ENCODE measurements at regions not wholly inside any gene's neighbourhood (a gene's known extent, or its start where the extent isn't known, plus 50 kb on each side); places are given as distances from the start of the nearest gene placed in this dataset.

DNA sequence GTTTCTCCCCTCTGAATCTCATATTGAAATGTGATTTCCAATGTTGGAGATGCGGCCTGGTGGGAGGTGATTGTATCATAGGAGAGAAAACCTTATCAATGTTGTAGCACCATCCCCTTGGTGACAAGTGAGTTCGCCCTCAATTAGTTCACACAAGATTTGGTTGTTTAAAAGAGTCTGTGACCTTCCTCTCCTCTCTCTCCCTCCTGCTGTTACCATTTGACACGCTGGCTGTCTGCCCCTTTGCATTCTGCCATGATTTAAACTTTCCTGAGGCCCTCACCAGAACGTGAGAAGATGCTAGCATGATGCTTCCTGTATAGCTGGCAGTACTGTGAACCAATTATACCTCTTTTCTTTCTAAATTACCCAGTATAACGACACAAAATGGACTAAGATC is 730.9 kb upstream of the PRMT6 start:
- Histone ChIP-seq H3K27ac (ENCODE audit: low read length) (no peak overlapping the region), H3K79me2 (ENCODE audit: low read length) (no peaks in the 10 kb centered on the region), H3K4me2 (ENCODE audit: low read depth, low read length) (no peak overlapping the region), H3K9ac (ENCODE audit: low read length) (no peak overlapping the region), H3K9me2 (replicated peaks; ENCODE audit: insufficient read depth, low read length) (no peaks in the 10 kb centered on the region), H4K20me1 (ENCODE audit: insufficient read depth, low read length) (no peaks in the 10 kb centered on the region), H3K4me3 (ENCODE audit: low read length) (no peak overlapping the region), H3K36me3 (replicated peaks; ENCODE audit: insufficient read depth, low read length) (no peaks in the 10 kb centered on the region), H2AFZ (ENCODE audit: low read length) (no peak overlapping the region), H3K4me1 (ENCODE audit: low read length) (no peaks in the 10 kb centered on the region), H3K9me3 (replicated peaks; ENCODE audit: insufficient read depth, low read length) (no peaks in the 10 kb centered on the region), H3F3A (ENCODE audit: insufficient read depth, low read length) (no peaks in the 10 kb centered on the region), H3K27me3 (replicated peaks; ENCODE audit: insufficient read depth, low read length) (no peaks in the 10 kb centered on the region)
- no peak for DNase-seq
- no peak for TF ChIP-seq EZH2phosphoT487 (IDR thresholded peaks at IDR 0.05; ENCODE audit: low read length)
- no peak for TF ChIP-seq EZH2 (optimal IDR thresholded peaks at IDR 0.05; ENCODE audit: low read depth, low read length)
- TF ChIP-seq, protein P1, sequence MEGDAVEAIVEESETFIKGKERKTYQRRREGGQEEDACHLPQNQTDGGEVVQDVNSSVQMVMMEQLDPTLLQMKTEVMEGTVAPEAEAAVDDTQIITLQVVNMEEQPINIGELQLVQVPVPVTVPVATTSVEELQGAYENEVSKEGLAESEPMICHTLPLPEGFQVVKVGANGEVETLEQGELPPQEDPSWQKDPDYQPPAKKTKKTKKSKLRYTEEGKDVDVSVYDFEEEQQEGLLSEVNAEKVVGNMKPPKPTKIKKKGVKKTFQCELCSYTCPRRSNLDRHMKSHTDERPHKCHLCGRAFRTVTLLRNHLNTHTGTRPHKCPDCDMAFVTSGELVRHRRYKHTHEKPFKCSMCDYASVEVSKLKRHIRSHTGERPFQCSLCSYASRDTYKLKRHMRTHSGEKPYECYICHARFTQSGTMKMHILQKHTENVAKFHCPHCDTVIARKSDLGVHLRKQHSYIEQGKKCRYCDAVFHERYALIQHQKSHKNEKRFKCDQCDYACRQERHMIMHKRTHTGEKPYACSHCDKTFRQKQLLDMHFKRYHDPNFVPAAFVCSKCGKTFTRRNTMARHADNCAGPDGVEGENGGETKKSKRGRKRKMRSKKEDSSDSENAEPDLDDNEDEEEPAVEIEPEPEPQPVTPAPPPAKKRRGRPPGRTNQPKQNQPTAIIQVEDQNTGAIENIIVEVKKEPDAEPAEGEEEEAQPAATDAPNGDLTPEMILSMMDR (IDR thresholded peaks at IDR 0.05; ENCODE audit: low read length) = no peak

DNA sequence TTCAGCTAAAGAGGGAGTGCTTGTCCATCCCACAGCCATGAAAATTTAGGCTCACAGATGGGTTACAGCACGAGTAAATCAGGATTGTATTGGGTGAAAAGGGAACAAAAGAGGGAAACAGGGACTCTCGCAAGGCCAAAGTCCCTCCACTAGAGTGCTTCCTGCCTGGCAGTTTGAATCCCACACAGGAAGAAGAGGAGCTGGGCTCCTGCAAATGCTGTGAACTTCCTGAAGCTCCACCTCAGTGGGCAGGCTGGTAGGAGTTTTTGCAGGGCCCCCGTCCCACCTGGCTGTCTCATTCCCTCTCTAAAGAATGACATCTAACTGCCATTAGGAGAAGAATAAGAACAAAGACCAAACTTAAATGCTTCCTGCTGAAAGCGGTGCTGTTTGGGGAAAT is 712.0 kb upstream of the PRMT6 start:
- no peak overlapping the region for H2AFZ ChIP-seq (ENCODE audit: low read length)
- DNase-seq = no peak
- TF ChIP-seq EZH2 (optimal IDR thresholded peaks at IDR 0.05; ENCODE audit: low read depth, low read length) (no peak), EZH2phosphoT487 (IDR thresholded peaks at IDR 0.05; ENCODE audit: low read length) (no peak)
- TF ChIP-seq, protein P1 (IDR thresholded peaks at IDR 0.05; ENCODE audit: low read length) = no peak

GRCh38 chr1:106360252-106360651 is 696.2 kb upstream of the PRMT6 start:
- no peak overlapping the region for H3K4me2 ChIP-seq (ENCODE audit: low read depth, low read length)
- no peak for DNase-seq
- H3K4me3 ChIP-seq (ENCODE audit: low read length) = no peak overlapping the region
- TF ChIP-seq EZH2 (optimal IDR thresholded peaks at IDR 0.05; ENCODE audit: low read depth, low read length) = no peak
- TF ChIP-seq, protein P1 (IDR thresholded peaks at IDR 0.05; ENCODE audit: low read length) = peak; percentile 8; the same call in 1 of the 2 replicates
- H3K27ac ChIP-seq (ENCODE audit: low read length) = no peak overlapping the region
- no peaks in the 10 kb centered on the region for H3K4me1 ChIP-seq (ENCODE audit: low read length)
- no peaks in the 10 kb centered on the region for H4K20me1 ChIP-seq (ENCODE audit: insufficient read depth, low read length)
- H3K27me3 ChIP-seq (replicated peaks; ENCODE audit: insufficient read depth, low read length) = no peaks in the 10 kb centered on the region
- H3F3A ChIP-seq (ENCODE audit: insufficient read depth, low read length) = no peaks in the 10 kb centered on the region
- no peak overlapping the region for H2AFZ ChIP-seq (ENCODE audit: low read length)
- no peaks in the 10 kb centered on the region for H3K9me2 ChIP-seq (replicated peaks; ENCODE audit: insufficient read depth, low read length)
- no peaks in the 10 kb centered on the region for H3K79me2 ChIP-seq (ENCODE audit: low read length)
- no peaks in the 10 kb centered on the region for H3K9me3 ChIP-seq (replicated peaks; ENCODE audit: insufficient read depth, low read length)
- no peaks in the 10 kb centered on the region for H3K36me3 ChIP-seq (replicated peaks; ENCODE audit: insufficient read depth, low read length)
- H3K9ac ChIP-seq (ENCODE audit: low read length) = no peak overlapping the region

More for the DNA sequence above, 712.0 kb upstream of the PRMT6 start:
- Histone ChIP-seq H3K9me2 (replicated peaks; ENCODE audit: insufficient read depth, low read length) (no peaks in the 10 kb centered on the region), H3K79me2 (ENCODE audit: low read length) (no peaks in the 10 kb centered on the region), H3K36me3 (replicated peaks; ENCODE audit: insufficient read depth, low read length) (no peaks in the 10 kb centered on the region), H3K9ac (ENCODE audit: low read length) (no peak overlapping the region), H4K20me1 (ENCODE audit: insufficient read depth, low read length) (no peaks in the 10 kb centered on the region), H3K4me2 (ENCODE audit: low read depth, low read length) (no peak overlapping the region), H3K27me3 (replicated peaks; ENCODE audit: insufficient read depth, low read length) (no peaks in the 10 kb centered on the region), H3K27ac (ENCODE audit: low read length) (no peak overlapping the region), H3K9me3 (replicated peaks; ENCODE audit: insufficient read depth, low read length) (no peaks in the 10 kb centered on the region), H3K4me3 (ENCODE audit: low read length) (no peak overlapping the region), H3K4me1 (ENCODE audit: low read length) (no peaks in the 10 kb centered on the region), H3F3A (ENCODE audit: insufficient read depth, low read length) (no peaks in the 10 kb centered on the region)

Measured in MM.1S (cell line).